IMR-90 (cell line): ENCODE measurements at regions not wholly inside any gene's neighbourhood (a gene's known extent, or its start where the extent isn't known, plus 50 kb on each side); places are given as distances from the start of the nearest gene placed in this dataset.

Experiments used
- ATAC-seq: fragments of 200-7000 bp; cut with Tn5 transposase; 2 replicates; pipeline ENCODE4 v1.9.1; 2020; ENCODE audit warnings: low read depth, mild to moderate bottlenecking, moderate library complexity
- BruUV-seq: library from RNA; stranded (reverse); fragments of 400-500 nt; replicated peaks from 2 replicates; lab custom pipeline; 2021; lab: Mats Ljungman, UMichigan
- CTCF ChIA-PET: fragments of 300-600 bp; formaldehyde crosslinking; extraction: SDS; loops from one replicate; lab custom pipeline; 2021; ENCODE audit warnings: antibody characterized with exemption; lab: Yijun Ruan, JAX
- POLR2A ChIA-PET: fragments of 300-600 bp; sonication (Branson Sonifier 250); formaldehyde crosslinking; loops from one replicate; lab custom pipeline; 2022; ENCODE audit warnings: antibody characterized with exemption; ENCODE audit not compliant: unreplicated experiment; lab: Charles Lee
- DNase-seq: peaks from one replicate; pipeline ENCODE4 v3.0.0; 2013
- H2AFZ ChIP-seq: replicated peaks from 2 replicates; pipeline ENCODE3; 2013; ENCODE audit warnings: low read length, mild to moderate bottlenecking; ENCODE audit not compliant: poor library complexity
- H2AK5ac ChIP-seq: 2 replicates; pipeline ENCODE4 v1.6.1; 2013; ENCODE audit warnings: low read depth, low read length, inconsistent platforms
- H2AK9ac ChIP-seq: replicated peaks from 2 replicates; pipeline ENCODE3; 2013; ENCODE audit warnings: mild to moderate bottlenecking, low read depth, low read length, moderate library complexity; ENCODE audit not compliant: poor library complexity
- H2BK120ac ChIP-seq: 2 replicates; pipeline ENCODE4 v1.6.1; 2013; ENCODE audit warnings: low read depth, low read length, inconsistent platforms
- H2BK15ac ChIP-seq: 3 replicates; pipeline ENCODE4 v1.6.1; 2013; ENCODE audit warnings: low read depth, low read length, inconsistent platforms
- H2BK20ac ChIP-seq: 2 replicates; pipeline ENCODE4 v1.6.1; 2013; ENCODE audit warnings: low read depth, mild to moderate bottlenecking, inconsistent platforms, low read length, moderate library complexity
- H2BK5ac ChIP-seq: 2 replicates; pipeline ENCODE4 v1.6.1; 2013; ENCODE audit warnings: mild to moderate bottlenecking, low read depth, low read length, inconsistent platforms; ENCODE audit not compliant: poor library complexity, severe bottlenecking
- H3K14ac ChIP-seq: replicated peaks from 2 replicates; pipeline ENCODE4 v1.6.1; 2013; ENCODE audit warnings: low read depth, low read length, inconsistent platforms
- H3K18ac ChIP-seq: 2 replicates; pipeline ENCODE4 v1.6.1; 2013; ENCODE audit warnings: low read depth, low read length, control low read depth
- H3K23ac ChIP-seq: 2 replicates; pipeline ENCODE4 v1.6.1; 2013; ENCODE audit warnings: low read depth, low read length, inconsistent platforms
- H3K27ac ChIP-seq: 2 replicates; pipeline ENCODE4 v1.5.1; 2013; ENCODE audit warnings: mild to moderate bottlenecking, control low read depth, low read length; ENCODE audit not compliant: insufficient read depth
- H3K27me3 ChIP-seq: 2 replicates; pipeline ENCODE4 v1.6.1; 2013; ENCODE audit warnings: low read length; ENCODE audit not compliant: control insufficient read depth, insufficient read depth
- H3K36me3 ChIP-seq: 2 replicates; pipeline ENCODE4 v1.6.1; 2013; ENCODE audit warnings: low read length, mixed read lengths; ENCODE audit not compliant: control insufficient read depth, insufficient read depth
- H3K4ac ChIP-seq: 2 replicates; pipeline ENCODE4 v1.6.1; 2013; ENCODE audit warnings: low read depth, low read length, inconsistent platforms
- H3K4me1 ChIP-seq: 2 replicates; pipeline ENCODE4 v1.6.1; 2013; ENCODE audit warnings: low read length, mixed read lengths; ENCODE audit not compliant: control insufficient read depth, insufficient read depth
- H3K4me2 ChIP-seq: 2 replicates; pipeline ENCODE4 v1.6.1; 2013; ENCODE audit warnings: low read depth, mild to moderate bottlenecking, control low read depth, low read length, moderate library complexity
- H3K4me3 ChIP-seq: 2 replicates; pipeline ENCODE4 v1.5.1; 2013; ENCODE audit warnings: low read depth, mild to moderate bottlenecking, control low read depth, low read length, moderate library complexity; ENCODE audit not compliant: insufficient read depth
- H3K56ac ChIP-seq: 2 replicates; pipeline ENCODE4 v1.6.1; 2013; ENCODE audit warnings: low read length, inconsistent platforms; ENCODE audit not compliant: insufficient read depth; ENCODE audit errors: extremely low read depth
- H3K79me1 ChIP-seq, 2 experiments: 2 replicates each; pipeline ENCODE4 v1.6.1; 2013; ENCODE audit warnings: low read length in 2 of 2, inconsistent platforms in 1 of 2, low read depth in 1 of 2
- H3K9ac ChIP-seq: 2 replicates; pipeline ENCODE4 v1.6.1; 2013; ENCODE audit warnings: low read depth, low read length, control low read depth
- H3K9me1 ChIP-seq: 2 replicates; pipeline ENCODE4 v1.6.1; 2013; ENCODE audit warnings: low read length, inconsistent platforms; ENCODE audit not compliant: insufficient read depth
- H3K9me3 ChIP-seq: 2 replicates; pipeline ENCODE4 v1.6.1; 2013; ENCODE audit warnings: low read length; ENCODE audit not compliant: control insufficient read depth, insufficient read depth
- H4K20me1 ChIP-seq: 2 replicates; pipeline ENCODE4 v1.6.1; 2013; ENCODE audit warnings: low read length, inconsistent platforms; ENCODE audit not compliant: insufficient read depth
- H4K5ac ChIP-seq: 2 replicates; pipeline ENCODE4 v1.6.1; 2013; ENCODE audit warnings: mild to moderate bottlenecking, low read depth, low read length, control low read depth
- H4K8ac ChIP-seq, 2 experiments: 2 replicates each; pipeline ENCODE4 v1.6.1; 2013; ENCODE audit warnings: low read depth in 2 of 2, low read length in 2 of 2, control low read depth in 1 of 2, inconsistent platforms in 1 of 2
- H4K91ac ChIP-seq: 2 replicates; pipeline ENCODE4 v1.6.1; 2013; ENCODE audit warnings: low read depth, low read length, inconsistent platforms; ENCODE audit not compliant: insufficient read depth
- BHLHE40 ChIP-seq: fragments of 150-350 bp; IDR thresholded peaks from 2 replicates; pipeline ENCODE4 v1.6.1; 2016; ENCODE audit warnings: mild to moderate bottlenecking, low read depth, low read length
- CEBPB ChIP-seq: IDR thresholded peaks from 2 replicates; pipeline ENCODE4 v1.6.1; 2012; ENCODE audit warnings: low read depth, low read length, improper control_type of control experiment
- CHD1 ChIP-seq: IDR thresholded peaks from 2 replicates; pipeline ENCODE4 v1.6.1; 2012; ENCODE audit warnings: low read depth, low read length, improper control_type of control experiment
- CTCF ChIP-seq: conservative IDR thresholded peaks from 2 replicates; pipeline ENCODE4 v1.5.1; 2012; ENCODE audit warnings: mild to moderate bottlenecking, low read depth, low read length, improper control_type of control experiment
- ELK1 ChIP-seq: fragments of 150-350 bp; IDR thresholded peaks from 2 replicates; pipeline ENCODE4 v1.6.1; 2016; ENCODE audit warnings: low read depth, mild to moderate bottlenecking, low read length, moderate library complexity, borderline replicate concordance
- FOS ChIP-seq: fragments of 150-350 bp; IDR thresholded peaks from 2 replicates; pipeline ENCODE4 v1.6.1; 2016; ENCODE audit warnings: low read depth, low read length
- MAFK ChIP-seq: IDR thresholded peaks from 2 replicates; pipeline ENCODE4 v1.6.1; 2012; ENCODE audit warnings: low read depth, low read length, improper control_type of control experiment
- MAZ ChIP-seq: IDR thresholded peaks from 2 replicates; pipeline ENCODE4 v1.6.1; 2012; ENCODE audit warnings: low read depth, mild to moderate bottlenecking, low read length, improper control_type of control experiment, moderate library complexity, borderline replicate concordance
- MXI1 ChIP-seq: IDR thresholded peaks from 2 replicates; pipeline ENCODE4 v1.6.1; 2012; ENCODE audit warnings: low read depth, mild to moderate bottlenecking, low read length, moderate library complexity, borderline replicate concordance
- NFE2L2 ChIP-seq: fragments of 150-350 bp; IDR thresholded peaks from 2 replicates; pipeline ENCODE4 v1.6.1; 2016; ENCODE audit warnings: low read depth, mild to moderate bottlenecking, low read length
- POLR2A ChIP-seq: IDR thresholded peaks from 2 replicates; pipeline ENCODE4 v1.6.1; 2012; ENCODE audit warnings: mild to moderate bottlenecking, low read depth, low read length
- RAD21 ChIP-seq: IDR thresholded peaks from 2 replicates; pipeline ENCODE4 v1.6.1; 2012; ENCODE audit warnings: low read length, improper control_type of control experiment
- RCOR1 ChIP-seq: IDR thresholded peaks from 2 replicates; pipeline ENCODE4 v1.6.1; 2012; ENCODE audit warnings: mild to moderate bottlenecking, low read length, improper control_type of control experiment; ENCODE audit not compliant: insufficient replicate concordance
- RFX5 ChIP-seq: IDR thresholded peaks from 2 replicates; pipeline ENCODE4 v1.8.0; 2012; ENCODE audit warnings: low read depth, mild to moderate bottlenecking, low read length, moderate library complexity
- SMC3 ChIP-seq: fragments of 150-350 bp; IDR thresholded peaks from 2 replicates; pipeline ENCODE4 v1.6.1; 2016; ENCODE audit warnings: low read depth, mild to moderate bottlenecking, antibody characterized with exemption, low read length, moderate library complexity
- USF2 ChIP-seq: fragments of 150-350 bp; IDR thresholded peaks from 2 replicates; pipeline ENCODE4 v1.6.1; 2017; ENCODE audit warnings: mild to moderate bottlenecking, antibody characterized with exemption, low read length, low read depth
- WGBS, 2 experiments: methylation state at CpG; one replicate each; pipeline versions ENCODE4 v1.1.5 to v1.1.7; 2013; ENCODE audit warnings: missing lambda C conversion rate in 2 of 2; ENCODE audit not compliant: insufficient read length in 1 of 2; ENCODE audit errors: extremely low coverage in 2 of 2; 5-methylcytosine and 5-hydroxymethylcytosine counted together
- dilution Hi-C: fragments of 300-500 bp; cut with HindIII; formaldehyde crosslinking; loops from one replicate; pipeline ENCODE4 v1.14.3; 2018; ENCODE audit warnings: low sequenced_read_pairs; ENCODE audit not compliant: unreplicated experiment
- in situ Hi-C: fragments of 300-500 bp; cut with MboI; formaldehyde crosslinking; loops from 3 replicates; pipeline ENCODE4 v1.14.3; 2019; ENCODE audit warnings: low sequenced_read_pairs, inconsistent platforms, mixed read lengths
- intact Hi-C: fragments of 100-400 bp; cut with micrococcal nuclease; formaldehyde crosslinking; loops from 2 replicates; pipeline ENCODE4 v1.10.0; 2022

DNA sequence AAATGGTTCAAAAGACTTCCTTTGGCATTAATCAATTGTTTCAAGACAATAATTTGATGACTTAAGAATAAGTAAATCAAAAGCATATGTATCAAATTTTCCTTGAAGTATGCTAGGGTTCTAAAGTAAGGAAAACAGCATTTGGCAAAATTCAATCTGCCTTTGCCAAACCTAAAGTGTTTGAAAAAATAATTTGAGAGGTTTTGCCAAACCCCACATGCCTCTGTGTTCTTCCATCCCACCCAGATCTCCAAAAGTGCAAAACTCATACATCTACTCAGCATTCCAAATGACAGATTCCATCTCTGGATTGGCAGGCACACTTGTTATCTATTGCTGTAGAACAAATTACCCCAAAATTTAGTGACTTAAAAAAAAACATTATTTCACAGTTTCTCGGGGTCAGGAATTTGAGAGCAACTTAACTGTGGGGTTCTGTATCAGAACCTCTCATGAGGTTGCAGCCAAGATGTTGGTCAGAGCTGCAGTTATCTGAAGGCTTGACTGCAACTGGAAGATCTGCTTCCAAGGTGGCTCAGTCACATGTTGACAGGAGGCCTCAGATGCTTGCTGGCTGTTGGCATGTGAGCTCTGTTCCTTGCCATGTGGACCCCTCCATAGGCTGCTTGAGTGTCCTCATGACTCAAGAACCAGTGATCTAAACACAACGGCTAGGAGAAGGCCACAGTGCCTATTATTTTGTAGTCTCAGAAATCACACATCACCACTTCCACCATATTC lies 100.6 kb upstream of the ARHGAP42 start:
- DNase-seq (no peak), ATAC-seq (no peak)
- dilution Hi-C loops (no loop called here), in situ Hi-C loops (no loop called here), intact Hi-C loops (no loop called here)
- Histone ChIP-seq H3K14ac (no peak overlapping the region), H4K20me1 (no peaks in the 10 kb centered on the region), H4K5ac (no peak overlapping the region), H2AFZ (no peak overlapping the region), H3K27me3 (no peaks in the 10 kb centered on the region; the same call in 1 of the 2 replicates), H3K4me3 (no peak overlapping the region), H3K36me3 (no peaks in the 10 kb centered on the region), H3K9me1 (no peaks in the 10 kb centered on the region), H2BK15ac (no peak overlapping the region), H2BK120ac (no peak overlapping the region), H2AK9ac (no peak overlapping the region), H3K79me1 (no peaks in the 10 kb centered on the region), H2AK5ac (no peak overlapping the region), H3K27ac (no peak overlapping the region), H3K4ac (no peak overlapping the region), H2BK5ac (no peak overlapping the region), H3K9ac (no peak overlapping the region), H3K23ac (no peak overlapping the region), H4K91ac (no peak overlapping the region), H3K9me3 (peaks cover 1% of the 10 kb centered on the region; the same call in 1 of the 2 replicates), H4K8ac (no peak overlapping the region), H3K56ac (no peak overlapping the region), H2BK20ac (no peak overlapping the region), H3K4me1 (no peaks in the 10 kb centered on the region), H3K18ac (no peak overlapping the region), H3K4me2 (no peak overlapping the region)
- CTCF ChIA-PET: no interaction called here
- no TSS peak for BruUV-seq
- TF ChIP-seq CTCF: no peak
- TF ChIP-seq MXI1: no peak
- TF ChIP-seq FOS: no peak
- TF ChIP-seq MAFK: no peak
- TF ChIP-seq SMC3: no peak
- TF ChIP-seq ELK1: no peak
- no peak for TF ChIP-seq RFX5
- no peak for TF ChIP-seq CHD1
- no peak for TF ChIP-seq NFE2L2
- TF ChIP-seq RCOR1: no peak
- TF ChIP-seq MAZ: no peak
- no peak for TF ChIP-seq USF2
- TF ChIP-seq RAD21: no peak
- TF ChIP-seq BHLHE40: no peak
- no peak for TF ChIP-seq CEBPB
- no peak for TF ChIP-seq POLR2A
- no CpG with 5 or more reads among the region's 2 CpGs for WGBS, 2 experiments
- POLR2A ChIA-PET: no interaction called here
